Heart left ventricle (tissue), 13 donors: ENCODE measurements at regions not wholly inside any gene's neighbourhood (a gene's known extent, or its start where the extent isn't known, plus 50 kb on each side); places are given as distances from the start of the nearest gene placed in this dataset.

ENCODE experiments used
- CTCF ChIP-seq, 12 donors: fragments of 200-600 bp; sonication (generic) in 4 of 12; IDR thresholded peaks; one replicate each; pipeline versions ENCODE4 v1.5.0 to v1.8.0; 2018 to 2022; ENCODE audit warnings: antibody characterized with exemption in 12 of 12, mild to moderate bottlenecking in 5 of 12
- POLR2A ChIP-seq, 2 donors: fragments of 450-650 bp; IDR thresholded peaks; one replicate each; pipeline ENCODE4 v1.6.1; 2017; ENCODE audit warnings: antibody characterized with exemption in 2 of 2, mild to moderate bottlenecking in 2 of 2, moderate library complexity in 2 of 2
- donor health status: ischemic (EF 13 %, LVEDD 7.1; RV severe dilation, severe dysfunction).
- donor health status: DM: no; HTN: yes; CAD: no.
- donor health status: DM: no; HTN: no; CAD: no.
- donor health status: ischemic (EF 25% LVEDD 6.9; RV normal size, moderate dysfunction).
- donor health status: ischemic (EF 25% LVEDD 5.7; RV mildly dilated, moderate dysfunction).
- donor health status: ischemic (EF 35%, LVEDD 5.7; RV mildly dilated, moderate dysfunction).
- donor health status: nonischemic (EF 11% LVEDD 7.7; RV severe dilation, severe dysfunction).
- donor health status: DM: yes; HTN: yes; CAD: no.
- donor health status: PGD.
- donor health status: ischemic (EF 29% LVEDD 5.4; RV normal size, mild dysfunction).
- donor health status: nonischemic (EF 23%, LVEDD 6.1; RV moderate dilation, normal function).

- TF ChIP-seq CTCF (IDR thresholded peaks at IDR 0.05) (no peak), POLR2A (IDR thresholded peaks at IDR 0.05) (no peak)
Measured at GRCh38 chr16:59634951-59635350, 900.8 kb upstream of the GOT2 start.
